UCSD-AML1 (cell line): ENCODE measurements at regions not wholly inside any gene's neighbourhood (a gene's known extent, or its start where the extent isn't known, plus 50 kb on each side); places are given as distances from the start of the nearest gene placed in this dataset.

Source experiments
- DNase-seq: peaks from one replicate; lab custom pipeline; 2025; ENCODE audit not compliant: unreplicated experiment; lab: John Stamatoyannopoulos, UW

GRCh38 chr13:106306748-106307277 is 228.6 kb downstream of the EFNB2 start:
- DNase-seq: no peak

- no peak for DNase-seq
Observed at GRCh38 chr13:106302843-106303242, 232.6 kb downstream of the EFNB2 start.

GRCh38 chr13:106302011-106302410 is 233.5 kb downstream of the EFNB2 start:
- no peak for DNase-seq

GRCh38 chr13:106299621-106300020 is 235.8 kb downstream of the EFNB2 start:
- no peak for DNase-seq

- DNase-seq: no peak
Observed at GRCh38 chr13:106297283-106297682, 238.2 kb downstream of the EFNB2 start.

- no peak for DNase-seq
Observed at GRCh38 chr13:106296723-106297122, 238.7 kb downstream of the EFNB2 start.

GRCh38 chr13:106295971-106296370 is 239.5 kb downstream of the EFNB2 start:
- DNase-seq: no peak

- no peak for DNase-seq
Observed at GRCh38 chr13:106291006-106291405, 244.5 kb downstream of the EFNB2 start.

- DNase-seq: no peak
Observed at GRCh38 chr13:106287351-106287750, 248.1 kb downstream of the EFNB2 start.

- DNase-seq: no peak
Observed at GRCh38 chr13:106286811-106287210, 248.7 kb downstream of the EFNB2 start.

GRCh38 chr13:106284358-106284757 is 251.1 kb downstream of the EFNB2 start:
- DNase-seq: no peak

- DNase-seq: no peak
Observed at GRCh38 chr13:106281426-106281825, 254.0 kb downstream of the EFNB2 start.

GRCh38 chr13:106277484-106278154 is 257.8 kb downstream of the EFNB2 start:
- DNase-seq: no peak

GRCh38 chr13:106276876-106277275 is 258.6 kb downstream of the EFNB2 start:
- no peak for DNase-seq

- no peak for DNase-seq
Observed at GRCh38 chr13:106275446-106276032, 259.9 kb downstream of the EFNB2 start.

GRCh38 chr13:106274551-106275203 is 260.8 kb downstream of the EFNB2 start:
- no peak for DNase-seq

GRCh38 chr13:106263801-106264200 is 271.7 kb downstream of the EFNB2 start:
- DNase-seq: no peak

- no peak for DNase-seq
Observed at GRCh38 chr13:106262886-106263285, 272.6 kb downstream of the EFNB2 start.

GRCh38 chr13:106261450-106261849 is 274.0 kb downstream of the EFNB2 start:
- no peak for DNase-seq

GRCh38 chr13:106260352-106260751 is 275.1 kb downstream of the EFNB2 start:
- no peak for DNase-seq

- no peak for DNase-seq
Observed at GRCh38 chr13:106259928-106260327, 275.5 kb downstream of the EFNB2 start.

GRCh38 chr13:106246666-106247188 is 288.7 kb downstream of the EFNB2 start:
- no peak for DNase-seq
